HG03196 (cell line): ENCODE measurements at regions not wholly inside any gene's neighbourhood (a gene's known extent, or its start where the extent isn't known, plus 50 kb on each side); places are given as distances from the start of the nearest gene placed in this dataset.

ENCODE experiments used
- ATAC-seq: cut with Tn5 transposase; IDR thresholded peaks from one replicate; pipeline ENCODE4 v1.9.1; 2021; ENCODE audit not compliant: unreplicated experiment

- ATAC-seq = no peak
These were observed 379.4 kb downstream of the SPATA31D1 start for GRCh38 chr9:82367929-82368328.

GRCh38 chr9:82369251-82369945 lies 380.8 kb downstream of the SPATA31D1 start:
- ATAC-seq = no peak

- ATAC-seq = no peak
These were observed 386.5 kb downstream of the SPATA31D1 start for GRCh38 chr9:82375041-82375440.

- no peak for ATAC-seq
These were observed 388.2 kb downstream of the SPATA31D1 start for GRCh38 chr9:82376677-82377232.

GRCh38 chr9:82382887-82383616 lies 394.5 kb downstream of the SPATA31D1 start:
- ATAC-seq = no peak

- no peak for ATAC-seq
These were observed 397.1 kb downstream of the SPATA31D1 start for GRCh38 chr9:82385633-82386032.

GRCh38 chr9:82397534-82397933 lies 409.0 kb downstream of the SPATA31D1 start:
- no peak for ATAC-seq

- no peak for ATAC-seq
These were observed 415.8 kb downstream of the SPATA31D1 start for GRCh38 chr9:82404196-82404870.

- ATAC-seq = no peak
These were observed 416.3 kb downstream of the SPATA31D1 start for GRCh38 chr9:82404881-82405280.

- ATAC-seq = no peak
These were observed 418.0 kb downstream of the SPATA31D1 start for GRCh38 chr9:82406456-82407085.

GRCh38 chr9:82410306-82410705 lies 421.7 kb downstream of the SPATA31D1 start:
- ATAC-seq = peak; percentile 97

GRCh38 chr9:82410866-82411265 lies 422.3 kb downstream of the SPATA31D1 start:
- ATAC-seq = peak; percentile 10

- ATAC-seq = no peak
These were observed 424.2 kb downstream of the SPATA31D1 start for GRCh38 chr9:82412586-82413305.

GRCh38 chr9:82417501-82417900 lies 428.9 kb downstream of the SPATA31D1 start:
- ATAC-seq = no peak

GRCh38 chr9:82418334-82418733 lies 429.8 kb downstream of the SPATA31D1 start:
- ATAC-seq = no peak

GRCh38 chr9:82419696-82420486 lies 431.3 kb downstream of the SPATA31D1 start:
- ATAC-seq = no peak

- no peak for ATAC-seq
These were observed 432.9 kb downstream of the SPATA31D1 start for GRCh38 chr9:82421498-82421897.

- ATAC-seq = no peak
These were observed 435.1 kb downstream of the SPATA31D1 start for GRCh38 chr9:82423700-82424099.

- ATAC-seq = no peak
These were observed 436.1 kb downstream of the SPATA31D1 start for GRCh38 chr9:82424599-82425120.
